ENCODE measurements at regions not wholly inside any gene's neighbourhood (a gene's known extent, or its start where the extent isn't known, plus 50 kb on each side); places are given as distances from the start of the nearest gene placed in this dataset.

- DNase-seq = no peak
- no peaks in the 10 kb centered on the region for H3K27me3 ChIP-seq (replicated peaks; ENCODE audit: insufficient read depth, low read length)
- no peak overlapping the region for H3K4me3 ChIP-seq (ENCODE audit: low read length)
- TF ChIP-seq EZH2 (optimal IDR thresholded peaks at IDR 0.05; ENCODE audit: low read depth, low read length) = no peak
- H3F3A ChIP-seq (ENCODE audit: insufficient read depth, low read length) = no peaks in the 10 kb centered on the region
- no peak overlapping the region for H2AFZ ChIP-seq (ENCODE audit: low read length)
- no peak overlapping the region for H3K27ac ChIP-seq (ENCODE audit: low read length)
- H3K9me2 ChIP-seq (replicated peaks; ENCODE audit: insufficient read depth, low read length) = no peaks in the 10 kb centered on the region
- H3K9ac ChIP-seq (ENCODE audit: low read length) = no peak overlapping the region
- H3K36me3 ChIP-seq (replicated peaks; ENCODE audit: insufficient read depth, low read length) = no peaks in the 10 kb centered on the region
- H3K9me3 ChIP-seq (replicated peaks; ENCODE audit: insufficient read depth, low read length) = no peaks in the 10 kb centered on the region
- H3K4me2 ChIP-seq (ENCODE audit: low read depth, low read length) = no peak overlapping the region
- no peaks in the 10 kb centered on the region for H4K20me1 ChIP-seq (ENCODE audit: insufficient read depth, low read length)
- no peaks in the 10 kb centered on the region for H3K4me1 ChIP-seq (ENCODE audit: low read length)
- no peaks in the 10 kb centered on the region for H3K79me2 ChIP-seq (ENCODE audit: low read length)
Measured at GRCh38 chr11:91819777-91820176, 404.8 kb upstream of the FAT3 start.

GRCh38 chr11:91819195-91819594, 405.4 kb upstream of the FAT3 start:
- no peak overlapping the region for H3K9ac ChIP-seq (ENCODE audit: low read length)
- no peaks in the 10 kb centered on the region for H3K4me1 ChIP-seq (ENCODE audit: low read length)
- H4K20me1 ChIP-seq (ENCODE audit: insufficient read depth, low read length) = no peaks in the 10 kb centered on the region
- H3K36me3 ChIP-seq (replicated peaks; ENCODE audit: insufficient read depth, low read length) = no peaks in the 10 kb centered on the region
- H3K4me3 ChIP-seq (ENCODE audit: low read length) = no peak overlapping the region
- H3K4me2 ChIP-seq (ENCODE audit: low read depth, low read length) = no peak overlapping the region
- no peaks in the 10 kb centered on the region for H3K27me3 ChIP-seq (replicated peaks; ENCODE audit: insufficient read depth, low read length)
- H3K9me3 ChIP-seq (replicated peaks; ENCODE audit: insufficient read depth, low read length) = no peaks in the 10 kb centered on the region
- H2AFZ ChIP-seq (ENCODE audit: low read length) = no peak overlapping the region
- H3K9me2 ChIP-seq (replicated peaks; ENCODE audit: insufficient read depth, low read length) = no peaks in the 10 kb centered on the region
- H3K27ac ChIP-seq (ENCODE audit: low read length) = no peak overlapping the region
- TF ChIP-seq CTCF (IDR thresholded peaks at IDR 0.05; ENCODE audit: low read length) = no peak
- TF ChIP-seq EZH2phosphoT487 (IDR thresholded peaks at IDR 0.05; ENCODE audit: low read length) = no peak
- TF ChIP-seq EZH2 (optimal IDR thresholded peaks at IDR 0.05; ENCODE audit: low read depth, low read length) = no peak
- no peaks in the 10 kb centered on the region for H3F3A ChIP-seq (ENCODE audit: insufficient read depth, low read length)
- H3K79me2 ChIP-seq (ENCODE audit: low read length) = no peaks in the 10 kb centered on the region
- no peak for DNase-seq

GRCh38 chr11:91817996-91818395, 406.6 kb upstream of the FAT3 start:
- Histone ChIP-seq H3K27me3 (replicated peaks; ENCODE audit: insufficient read depth, low read length) (no peaks in the 10 kb centered on the region), H3K4me2 (ENCODE audit: low read depth, low read length) (no peak overlapping the region), H3K9me3 (replicated peaks; ENCODE audit: insufficient read depth, low read length) (no peaks in the 10 kb centered on the region), H4K20me1 (ENCODE audit: insufficient read depth, low read length) (no peaks in the 10 kb centered on the region), H3F3A (ENCODE audit: insufficient read depth, low read length) (no peaks in the 10 kb centered on the region), H3K9me2 (replicated peaks; ENCODE audit: insufficient read depth, low read length) (no peaks in the 10 kb centered on the region), H3K36me3 (replicated peaks; ENCODE audit: insufficient read depth, low read length) (no peaks in the 10 kb centered on the region), H2AFZ (ENCODE audit: low read length) (no peak overlapping the region), H3K4me3 (ENCODE audit: low read length) (no peak overlapping the region), H3K9ac (ENCODE audit: low read length) (no peak overlapping the region), H3K27ac (ENCODE audit: low read length) (no peak overlapping the region), H3K79me2 (ENCODE audit: low read length) (no peaks in the 10 kb centered on the region), H3K4me1 (ENCODE audit: low read length) (no peaks in the 10 kb centered on the region)
- TF ChIP-seq CTCF (IDR thresholded peaks at IDR 0.05; ENCODE audit: low read length) = no peak
- no peak for TF ChIP-seq EZH2 (optimal IDR thresholded peaks at IDR 0.05; ENCODE audit: low read depth, low read length)
- no peak for TF ChIP-seq EZH2phosphoT487 (IDR thresholded peaks at IDR 0.05; ENCODE audit: low read length)
- DNase-seq = no peak

- H3K36me3 ChIP-seq (replicated peaks; ENCODE audit: insufficient read depth, low read length) = no peaks in the 10 kb centered on the region
- no peaks in the 10 kb centered on the region for H4K20me1 ChIP-seq (ENCODE audit: insufficient read depth, low read length)
- no peak overlapping the region for H2AFZ ChIP-seq (ENCODE audit: low read length)
- no peaks in the 10 kb centered on the region for H3K79me2 ChIP-seq (ENCODE audit: low read length)
- H3K9ac ChIP-seq (ENCODE audit: low read length) = no peak overlapping the region
- no peak for TF ChIP-seq EZH2 (optimal IDR thresholded peaks at IDR 0.05; ENCODE audit: low read depth, low read length)
- TF ChIP-seq CTCF (IDR thresholded peaks at IDR 0.05; ENCODE audit: low read length) = no peak
- TF ChIP-seq EZH2phosphoT487 (IDR thresholded peaks at IDR 0.05; ENCODE audit: low read length) = no peak
- H3F3A ChIP-seq (ENCODE audit: insufficient read depth, low read length) = no peaks in the 10 kb centered on the region
- no peak overlapping the region for H3K4me3 ChIP-seq (ENCODE audit: low read length)
- no peaks in the 10 kb centered on the region for H3K9me2 ChIP-seq (replicated peaks; ENCODE audit: insufficient read depth, low read length)
- no peaks in the 10 kb centered on the region for H3K9me3 ChIP-seq (replicated peaks; ENCODE audit: insufficient read depth, low read length)
- H3K4me2 ChIP-seq (ENCODE audit: low read depth, low read length) = no peak overlapping the region
- no peak for DNase-seq
- no peaks in the 10 kb centered on the region for H3K27me3 ChIP-seq (replicated peaks; ENCODE audit: insufficient read depth, low read length)
- H3K27ac ChIP-seq (ENCODE audit: low read length) = no peak overlapping the region
- H3K4me1 ChIP-seq (ENCODE audit: low read length) = no peaks in the 10 kb centered on the region
Measured at GRCh38 chr11:91813263-91813662, 411.4 kb upstream of the FAT3 start.
